ENCODE measurements at regions not wholly inside any gene's neighbourhood (a gene's known extent, or its start where the extent isn't known, plus 50 kb on each side); places are given as distances from the start of the nearest gene placed in this dataset.

DNA sequence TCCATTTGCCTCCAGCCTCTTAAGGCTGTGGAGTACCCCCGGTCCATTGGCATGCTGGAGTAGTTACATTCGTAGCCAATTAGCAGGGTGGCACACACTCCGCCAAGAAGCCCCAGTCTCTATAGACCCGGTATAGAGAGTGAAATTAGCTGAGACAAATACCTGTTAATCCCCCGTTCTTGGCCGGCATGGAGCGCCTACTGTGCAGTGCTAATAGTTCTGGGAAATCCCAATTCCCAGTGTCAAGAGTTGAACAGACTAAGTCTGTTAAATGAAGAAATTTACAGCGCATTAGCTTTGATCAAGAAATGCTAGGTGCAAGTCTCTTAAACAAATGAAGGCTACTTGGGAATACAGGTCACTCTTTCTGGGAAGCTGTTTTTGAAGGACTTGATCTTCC lies 127.8 kb upstream of the ARX start:
- TF ChIP-seq, protein P1, sequence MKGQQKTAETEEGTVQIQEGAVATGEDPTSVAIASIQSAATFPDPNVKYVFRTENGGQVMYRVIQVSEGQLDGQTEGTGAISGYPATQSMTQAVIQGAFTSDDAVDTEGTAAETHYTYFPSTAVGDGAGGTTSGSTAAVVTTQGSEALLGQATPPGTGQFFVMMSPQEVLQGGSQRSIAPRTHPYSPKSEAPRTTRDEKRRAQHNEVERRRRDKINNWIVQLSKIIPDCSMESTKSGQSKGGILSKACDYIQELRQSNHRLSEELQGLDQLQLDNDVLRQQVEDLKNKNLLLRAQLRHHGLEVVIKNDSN (CRISPR knock-in tag; IDR thresholded peaks at IDR 0.05), result no peak
- TF ChIP-seq TP53 (CRISPR knock-in tag; IDR thresholded peaks at IDR 0.05) (no peak), SP1 (CRISPR knock-in tag; conservative IDR thresholded peaks at IDR 0.05) (no peak), GABPB1 (CRISPR knock-in tag; IDR thresholded peaks at IDR 0.05) (no peak), NFE2L1 (CRISPR knock-in tag; IDR thresholded peaks at IDR 0.05) (no peak), JUN (CRISPR knock-in tag; IDR thresholded peaks at IDR 0.05) (no peak), CREM (CRISPR knock-in tag; IDR thresholded peaks at IDR 0.05) (no peak), ZNF121 (CRISPR knock-in tag; IDR thresholded peaks at IDR 0.05) (no peak), FOXP1 (CRISPR knock-in tag; IDR thresholded peaks at IDR 0.05; ENCODE audit: borderline replicate concordance) (no peak), ZNF138 (CRISPR knock-in tag; conservative IDR thresholded peaks at IDR 0.05) (no peak), HMGA2 (CRISPR knock-in tag; IDR thresholded peaks at IDR 0.05) (no peak)
- TF ChIP-seq, protein P2, sequence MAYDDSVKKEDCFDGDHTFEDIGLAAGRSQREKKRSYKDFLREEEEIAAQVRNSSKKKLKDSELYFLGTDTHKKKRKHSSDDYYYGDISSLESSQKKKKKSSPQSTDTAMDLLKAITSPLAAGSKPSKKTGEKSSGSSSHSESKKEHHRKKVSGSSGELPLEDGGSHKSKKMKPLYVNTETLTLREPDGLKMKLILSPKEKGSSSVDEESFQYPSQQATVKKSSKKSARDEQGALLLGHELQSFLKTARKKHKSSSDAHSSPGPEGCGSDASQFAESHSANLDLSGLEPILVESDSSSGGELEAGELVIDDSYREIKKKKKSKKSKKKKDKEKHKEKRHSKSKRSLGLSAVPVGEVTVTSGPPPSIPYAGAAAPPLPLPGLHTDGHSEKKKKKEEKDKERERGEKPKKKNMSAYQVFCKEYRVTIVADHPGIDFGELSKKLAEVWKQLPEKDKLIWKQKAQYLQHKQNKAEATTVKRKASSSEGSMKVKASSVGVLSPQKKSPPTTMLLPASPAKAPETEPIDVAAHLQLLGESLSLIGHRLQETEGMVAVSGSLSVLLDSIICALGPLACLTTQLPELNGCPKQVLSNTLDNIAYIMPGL (CRISPR knock-in tag; IDR thresholded peaks at IDR 0.05), result no peak
- TF ChIP-seq, protein P3, sequence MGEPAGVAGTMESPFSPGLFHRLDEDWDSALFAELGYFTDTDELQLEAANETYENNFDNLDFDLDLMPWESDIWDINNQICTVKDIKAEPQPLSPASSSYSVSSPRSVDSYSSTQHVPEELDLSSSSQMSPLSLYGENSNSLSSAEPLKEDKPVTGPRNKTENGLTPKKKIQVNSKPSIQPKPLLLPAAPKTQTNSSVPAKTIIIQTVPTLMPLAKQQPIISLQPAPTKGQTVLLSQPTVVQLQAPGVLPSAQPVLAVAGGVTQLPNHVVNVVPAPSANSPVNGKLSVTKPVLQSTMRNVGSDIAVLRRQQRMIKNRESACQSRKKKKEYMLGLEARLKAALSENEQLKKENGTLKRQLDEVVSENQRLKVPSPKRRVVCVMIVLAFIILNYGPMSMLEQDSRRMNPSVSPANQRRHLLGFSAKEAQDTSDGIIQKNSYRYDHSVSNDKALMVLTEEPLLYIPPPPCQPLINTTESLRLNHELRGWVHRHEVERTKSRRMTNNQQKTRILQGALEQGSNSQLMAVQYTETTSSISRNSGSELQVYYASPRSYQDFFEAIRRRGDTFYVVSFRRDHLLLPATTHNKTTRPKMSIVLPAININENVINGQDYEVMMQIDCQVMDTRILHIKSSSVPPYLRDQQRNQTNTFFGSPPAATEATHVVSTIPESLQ (CRISPR knock-in tag; IDR thresholded peaks at IDR 0.05), result no peak
- TF ChIP-seq, protein P4, sequence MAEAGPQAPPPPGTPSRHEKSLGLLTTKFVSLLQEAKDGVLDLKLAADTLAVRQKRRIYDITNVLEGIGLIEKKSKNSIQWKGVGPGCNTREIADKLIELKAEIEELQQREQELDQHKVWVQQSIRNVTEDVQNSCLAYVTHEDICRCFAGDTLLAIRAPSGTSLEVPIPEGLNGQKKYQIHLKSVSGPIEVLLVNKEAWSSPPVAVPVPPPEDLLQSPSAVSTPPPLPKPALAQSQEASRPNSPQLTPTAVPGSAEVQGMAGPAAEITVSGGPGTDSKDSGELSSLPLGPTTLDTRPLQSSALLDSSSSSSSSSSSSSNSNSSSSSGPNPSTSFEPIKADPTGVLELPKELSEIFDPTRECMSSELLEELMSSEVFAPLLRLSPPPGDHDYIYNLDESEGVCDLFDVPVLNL (CRISPR knock-in tag; IDR thresholded peaks at IDR 0.05; ENCODE audit: borderline replicate concordance, low read depth), result no peak
- TF ChIP-seq, protein P5, sequence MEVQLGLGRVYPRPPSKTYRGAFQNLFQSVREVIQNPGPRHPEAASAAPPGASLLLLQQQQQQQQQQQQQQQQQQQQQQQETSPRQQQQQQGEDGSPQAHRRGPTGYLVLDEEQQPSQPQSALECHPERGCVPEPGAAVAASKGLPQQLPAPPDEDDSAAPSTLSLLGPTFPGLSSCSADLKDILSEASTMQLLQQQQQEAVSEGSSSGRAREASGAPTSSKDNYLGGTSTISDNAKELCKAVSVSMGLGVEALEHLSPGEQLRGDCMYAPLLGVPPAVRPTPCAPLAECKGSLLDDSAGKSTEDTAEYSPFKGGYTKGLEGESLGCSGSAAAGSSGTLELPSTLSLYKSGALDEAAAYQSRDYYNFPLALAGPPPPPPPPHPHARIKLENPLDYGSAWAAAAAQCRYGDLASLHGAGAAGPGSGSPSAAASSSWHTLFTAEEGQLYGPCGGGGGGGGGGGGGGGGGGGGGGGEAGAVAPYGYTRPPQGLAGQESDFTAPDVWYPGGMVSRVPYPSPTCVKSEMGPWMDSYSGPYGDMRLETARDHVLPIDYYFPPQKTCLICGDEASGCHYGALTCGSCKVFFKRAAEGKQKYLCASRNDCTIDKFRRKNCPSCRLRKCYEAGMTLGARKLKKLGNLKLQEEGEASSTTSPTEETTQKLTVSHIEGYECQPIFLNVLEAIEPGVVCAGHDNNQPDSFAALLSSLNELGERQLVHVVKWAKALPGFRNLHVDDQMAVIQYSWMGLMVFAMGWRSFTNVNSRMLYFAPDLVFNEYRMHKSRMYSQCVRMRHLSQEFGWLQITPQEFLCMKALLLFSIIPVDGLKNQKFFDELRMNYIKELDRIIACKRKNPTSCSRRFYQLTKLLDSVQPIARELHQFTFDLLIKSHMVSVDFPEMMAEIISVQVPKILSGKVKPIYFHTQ (CRISPR knock-in tag; IDR thresholded peaks at IDR 0.05), result no peak
- TF ChIP-seq, protein P6, sequence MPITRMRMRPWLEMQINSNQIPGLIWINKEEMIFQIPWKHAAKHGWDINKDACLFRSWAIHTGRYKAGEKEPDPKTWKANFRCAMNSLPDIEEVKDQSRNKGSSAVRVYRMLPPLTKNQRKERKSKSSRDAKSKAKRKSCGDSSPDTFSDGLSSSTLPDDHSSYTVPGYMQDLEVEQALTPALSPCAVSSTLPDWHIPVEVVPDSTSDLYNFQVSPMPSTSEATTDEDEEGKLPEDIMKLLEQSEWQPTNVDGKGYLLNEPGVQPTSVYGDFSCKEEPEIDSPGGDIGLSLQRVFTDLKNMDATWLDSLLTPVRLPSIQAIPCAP (CRISPR knock-in tag; IDR thresholded peaks at IDR 0.05), result no peak
- CTCF ChIA-PET, result interaction anchor here (0.6 to 2.8 kb wide), 23 partner anchors 11 to 305 kb away, joined by 3 to 33 read pairs (median 4); no protein-coding TSS in a partner anchor
- no peaks in the 10 kb centered on the region for H3K36me3 Mint-ChIP-seq
- DNase-seq (ENCODE audit: low spot score) (no peak), ATAC-seq (peak; percentile 34; the same call in 1 of the 2 replicates)
- POLR2A ChIA-PET, result no interaction called here
- H3K9me3 Mint-ChIP-seq, result peaks cover 4% of the 10 kb centered on the region
- H3K27me3 Mint-ChIP-seq (ENCODE audit: low read depth), result no peaks in the 10 kb centered on the region
- H3K4me1 Mint-ChIP-seq, result peaks cover 25% of the 10 kb centered on the region
- no peak overlapping the region for H3K4me3 Mint-ChIP-seq
- H3K27ac Mint-ChIP-seq, result no peak overlapping the region

DNA sequence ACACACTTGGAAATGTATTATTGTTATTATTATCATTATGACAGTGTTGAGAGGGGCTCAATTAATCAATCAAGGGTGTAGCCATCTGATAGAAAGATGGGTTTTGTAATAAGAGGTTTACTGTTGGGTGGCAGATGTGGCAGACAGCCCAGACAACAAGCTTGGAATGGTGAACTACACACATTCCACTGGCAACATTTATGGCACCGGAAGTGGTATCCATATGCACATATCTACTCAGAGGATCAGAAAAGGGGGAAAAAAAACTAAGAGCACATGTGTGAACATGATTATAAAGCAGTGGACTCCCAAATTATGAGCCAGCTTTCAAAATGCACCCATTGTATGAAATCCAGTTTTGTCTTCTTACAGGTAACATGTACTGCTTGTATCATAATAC lies 125.9 kb upstream of the ARX start:
- CTCF ChIA-PET, result no interaction called here
- DNase-seq (ENCODE audit: low spot score) (no peak), ATAC-seq (no peak)
- no peak overlapping the region for H3K4me3 Mint-ChIP-seq
- H3K4me1 Mint-ChIP-seq, result peaks cover 22% of the 10 kb centered on the region
- no peak overlapping the region for H3K27ac Mint-ChIP-seq
- no peaks in the 10 kb centered on the region for H3K36me3 Mint-ChIP-seq
- no peaks in the 10 kb centered on the region for H3K9me3 Mint-ChIP-seq
- H3K27me3 Mint-ChIP-seq (ENCODE audit: low read depth), result no peaks in the 10 kb centered on the region
- POLR2A ChIA-PET, result no interaction called here
- no peak for TF ChIP-seq PRRX2 (CRISPR knock-in tag; IDR thresholded peaks at IDR 0.05)
- no peak for TF ChIP-seq ESRRA (CRISPR knock-in tag; IDR thresholded peaks at IDR 0.05; ENCODE audit: borderline replicate concordance)
- TF ChIP-seq JUN (CRISPR knock-in tag; IDR thresholded peaks at IDR 0.05), result no peak
- no peak for TF ChIP-seq ZBTB21 (CRISPR knock-in tag; IDR thresholded peaks at IDR 0.05; ENCODE audit: borderline replicate concordance)
- TF ChIP-seq KAT7 (CRISPR knock-in tag; IDR thresholded peaks at IDR 0.05; ENCODE audit: borderline replicate concordance), result no peak
- TF ChIP-seq ELF4 (CRISPR knock-in tag; IDR thresholded peaks at IDR 0.05; ENCODE audit: low read depth), result no peak
- no peak for TF ChIP-seq ZNF317 (CRISPR knock-in tag; IDR thresholded peaks at IDR 0.05; ENCODE audit: borderline replicate concordance, low read depth)
- no peak for TF ChIP-seq NFYB (CRISPR knock-in tag; conservative IDR thresholded peaks at IDR 0.05; ENCODE audit: low read depth)
- no peak for TF ChIP-seq RORB (CRISPR knock-in tag; IDR thresholded peaks at IDR 0.05)
- no peak for TF ChIP-seq MXD4 (CRISPR knock-in tag; IDR thresholded peaks at IDR 0.05; ENCODE audit: borderline replicate concordance)
- TF ChIP-seq RELA (CRISPR knock-in tag; IDR thresholded peaks at IDR 0.05; ENCODE audit: borderline replicate concordance), result no peak
- TF ChIP-seq GABPB1 (CRISPR knock-in tag; IDR thresholded peaks at IDR 0.05), result no peak
- TF ChIP-seq, protein P7, sequence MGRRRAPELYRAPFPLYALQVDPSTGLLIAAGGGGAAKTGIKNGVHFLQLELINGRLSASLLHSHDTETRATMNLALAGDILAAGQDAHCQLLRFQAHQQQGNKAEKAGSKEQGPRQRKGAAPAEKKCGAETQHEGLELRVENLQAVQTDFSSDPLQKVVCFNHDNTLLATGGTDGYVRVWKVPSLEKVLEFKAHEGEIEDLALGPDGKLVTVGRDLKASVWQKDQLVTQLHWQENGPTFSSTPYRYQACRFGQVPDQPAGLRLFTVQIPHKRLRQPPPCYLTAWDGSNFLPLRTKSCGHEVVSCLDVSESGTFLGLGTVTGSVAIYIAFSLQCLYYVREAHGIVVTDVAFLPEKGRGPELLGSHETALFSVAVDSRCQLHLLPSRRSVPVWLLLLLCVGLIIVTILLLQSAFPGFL (CRISPR knock-in tag; IDR thresholded peaks at IDR 0.05; ENCODE audit: borderline replicate concordance), result no peak

Data from WTC11 (cell line).